ENCODE measurements at regions not wholly inside any gene's neighbourhood (a gene's known extent, or its start where the extent isn't known, plus 50 kb on each side); places are given as distances from the start of the nearest gene placed in this dataset.

DNA sequence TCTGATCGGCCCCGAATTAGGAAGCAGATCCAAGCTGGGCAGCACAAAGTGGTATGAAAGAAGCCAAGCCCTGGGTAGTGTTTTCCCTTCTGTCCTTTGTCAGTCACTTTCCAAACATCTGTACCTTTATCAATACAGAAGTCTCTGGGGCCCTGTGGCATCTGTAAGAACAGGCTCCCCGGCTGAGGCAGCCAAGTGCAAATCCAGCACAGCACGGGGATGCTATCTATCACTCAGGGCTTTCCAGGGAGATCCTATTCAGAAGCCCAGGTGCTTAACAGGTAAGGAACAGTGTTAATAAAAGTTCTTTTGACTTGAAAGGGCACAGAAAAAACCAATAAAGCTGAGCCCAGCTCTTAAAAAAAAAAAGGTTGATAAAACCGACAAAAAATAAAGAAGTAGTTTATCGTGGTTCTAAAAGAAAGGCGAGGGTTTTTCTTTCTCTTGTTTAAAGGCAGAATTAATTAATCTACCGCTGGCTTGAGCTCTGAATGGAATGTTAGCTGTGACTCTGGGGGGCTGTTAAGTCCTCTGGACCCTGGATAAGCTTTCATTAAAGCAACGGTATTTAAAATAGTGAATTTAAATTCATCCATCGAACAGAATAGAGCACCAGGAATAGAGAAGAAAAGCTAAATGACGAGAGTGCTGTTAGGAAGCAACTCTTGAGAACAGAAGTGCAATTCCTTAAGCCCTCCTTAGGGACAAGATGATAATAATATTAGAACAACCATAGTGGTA, 119.1 kb upstream of the GATB start:
- Mint-ChIP-seq H3K4me1 (peaks cover 39 to 44% of the 10 kb centered on the region in 2 experiments), H3K4me3 (no peak overlapping the region; a peak in 1 of 5 replicates), H3K27me3 (ENCODE audit: low read depth) (peaks cover 2% of the 10 kb centered on the region; the same call in 1 of the 2 replicates), H3K9me3 (no peaks in the 10 kb centered on the region; a peak in 1 of 5 replicates), H3K27ac (peak overlapping the region; percentile 27 to 90 (median 61); a peak in 4 of 7 replicates), H3K36me3 (ENCODE audit: insufficient read depth in 1 of 3, low read depth in 3 of 3) (peaks cover 0 to 8% (median 3%) of the 10 kb centered on the region in 3 experiments; a peak in 2 of 7 replicates)
- Histone ChIP-seq H3K9ac (ENCODE audit: extremely low read depth, insufficient read length, low read length) (no peak overlapping the region), H3K4me2 (ENCODE audit: insufficient read depth, insufficient read length, low read length) (no peak overlapping the region), H3T11ph (ENCODE audit: low read length) (no peak overlapping the region), H4K20me1 (ENCODE audit: control insufficient read depth, insufficient read depth, insufficient read length) (no peaks in the 10 kb centered on the region), H4K5ac (ENCODE audit: insufficient read length, low read depth, low read length) (no peak overlapping the region), H3K56ac (ENCODE audit: insufficient read length, low read depth, low read length) (no peak overlapping the region), H2AFZ (ENCODE audit: low read length) (no peak overlapping the region), H2AK5ac (ENCODE audit: insufficient read length, low read length) (no peak overlapping the region), H3K18ac (ENCODE audit: insufficient read length, low read depth, low read length) (no peak overlapping the region), H3K79me1 (ENCODE audit: insufficient read depth, low read depth, low read length, poor library complexity, severe bottlenecking) (no peaks in the 10 kb centered on the region), H3K79me2 (ENCODE audit: insufficient read depth, low read length) (no peaks in the 10 kb centered on the region), H4K91ac (ENCODE audit: insufficient read length, low read depth, low read length) (no peak overlapping the region), H3K4ac (ENCODE audit: low read depth, low read length) (no peak overlapping the region), H3K23ac (ENCODE audit: insufficient read length, low read depth, low read length) (no peak overlapping the region), H3K27ac (ENCODE audit: insufficient read length, low read depth, low read length) (no peak overlapping the region), H3K4me1 (ENCODE audit: insufficient read depth, low read length) (no peaks in the 10 kb centered on the region; the same call in 1 of the 2 replicates), H3K27me3 (ENCODE audit: insufficient read depth, low read length) (no peaks in the 10 kb centered on the region), H4K8ac (replicated peaks; ENCODE audit: insufficient read length, low read depth, low read length) (no peak overlapping the region), H2BK120ac (ENCODE audit: low read depth, low read length, poor library complexity, severe bottlenecking) (no peak overlapping the region), H2BK15ac (ENCODE audit: low read depth, low read length) (no peak overlapping the region), H2BK20ac (ENCODE audit: low read depth, low read length, poor library complexity, severe bottlenecking) (no peak overlapping the region), H2BK5ac (ENCODE audit: insufficient read length, low read length) (no peak overlapping the region), H3K14ac (ENCODE audit: insufficient read depth, low read length) (no peak overlapping the region), H3K9me3 (ENCODE audit: control insufficient read depth, low read depth, low read length) (no peaks in the 10 kb centered on the region), H2BK12ac (ENCODE audit: insufficient read length, low read depth, low read length) (no peak overlapping the region), H3K23me2 (ENCODE audit: insufficient read length, low read depth, low read length, poor library complexity, severe bottlenecking) (no peaks in the 10 kb centered on the region)
- no CpG with 5 or more reads among the region's 11 CpGs for WGBS (ENCODE audit: extremely low coverage, insufficient read length, low lambda C conversion rate)
- no peak for DNase-seq
- TF ChIP-seq, protein P1, sequence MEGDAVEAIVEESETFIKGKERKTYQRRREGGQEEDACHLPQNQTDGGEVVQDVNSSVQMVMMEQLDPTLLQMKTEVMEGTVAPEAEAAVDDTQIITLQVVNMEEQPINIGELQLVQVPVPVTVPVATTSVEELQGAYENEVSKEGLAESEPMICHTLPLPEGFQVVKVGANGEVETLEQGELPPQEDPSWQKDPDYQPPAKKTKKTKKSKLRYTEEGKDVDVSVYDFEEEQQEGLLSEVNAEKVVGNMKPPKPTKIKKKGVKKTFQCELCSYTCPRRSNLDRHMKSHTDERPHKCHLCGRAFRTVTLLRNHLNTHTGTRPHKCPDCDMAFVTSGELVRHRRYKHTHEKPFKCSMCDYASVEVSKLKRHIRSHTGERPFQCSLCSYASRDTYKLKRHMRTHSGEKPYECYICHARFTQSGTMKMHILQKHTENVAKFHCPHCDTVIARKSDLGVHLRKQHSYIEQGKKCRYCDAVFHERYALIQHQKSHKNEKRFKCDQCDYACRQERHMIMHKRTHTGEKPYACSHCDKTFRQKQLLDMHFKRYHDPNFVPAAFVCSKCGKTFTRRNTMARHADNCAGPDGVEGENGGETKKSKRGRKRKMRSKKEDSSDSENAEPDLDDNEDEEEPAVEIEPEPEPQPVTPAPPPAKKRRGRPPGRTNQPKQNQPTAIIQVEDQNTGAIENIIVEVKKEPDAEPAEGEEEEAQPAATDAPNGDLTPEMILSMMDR (conservative IDR thresholded peaks at IDR 0.05) = no peak
